ENCODE measurements at regions not wholly inside any gene's neighbourhood (a gene's known extent, or its start where the extent isn't known, plus 50 kb on each side); places are given as distances from the start of the nearest gene placed in this dataset.
"Not testable (repeated sequence)": the region's sequence is repeated elsewhere in the genome, so short reads cannot be mapped to it uniquely, and the experiment has no call there.

GRCh38 chr5:125245216-125245615, 498.8 kb upstream of the ZNF608 start:
- no peak for DNase-seq
- intact Hi-C loops (cut with DNase I) = no loop called here
- H3K27me3 ChIP-seq = no peaks in the 10 kb centered on the region
- no peak overlapping the region for H3K4me3 ChIP-seq (replicated peaks in 1 of 3)
- no peaks in the 10 kb centered on the region for H3K4me1 ChIP-seq
- no peak overlapping the region for H3K27ac ChIP-seq
- WGBS, 2 donors = 91 to 97% methylated on average over 2 to 3 of the region's 4 CpGs
- TF ChIP-seq, protein P1, sequence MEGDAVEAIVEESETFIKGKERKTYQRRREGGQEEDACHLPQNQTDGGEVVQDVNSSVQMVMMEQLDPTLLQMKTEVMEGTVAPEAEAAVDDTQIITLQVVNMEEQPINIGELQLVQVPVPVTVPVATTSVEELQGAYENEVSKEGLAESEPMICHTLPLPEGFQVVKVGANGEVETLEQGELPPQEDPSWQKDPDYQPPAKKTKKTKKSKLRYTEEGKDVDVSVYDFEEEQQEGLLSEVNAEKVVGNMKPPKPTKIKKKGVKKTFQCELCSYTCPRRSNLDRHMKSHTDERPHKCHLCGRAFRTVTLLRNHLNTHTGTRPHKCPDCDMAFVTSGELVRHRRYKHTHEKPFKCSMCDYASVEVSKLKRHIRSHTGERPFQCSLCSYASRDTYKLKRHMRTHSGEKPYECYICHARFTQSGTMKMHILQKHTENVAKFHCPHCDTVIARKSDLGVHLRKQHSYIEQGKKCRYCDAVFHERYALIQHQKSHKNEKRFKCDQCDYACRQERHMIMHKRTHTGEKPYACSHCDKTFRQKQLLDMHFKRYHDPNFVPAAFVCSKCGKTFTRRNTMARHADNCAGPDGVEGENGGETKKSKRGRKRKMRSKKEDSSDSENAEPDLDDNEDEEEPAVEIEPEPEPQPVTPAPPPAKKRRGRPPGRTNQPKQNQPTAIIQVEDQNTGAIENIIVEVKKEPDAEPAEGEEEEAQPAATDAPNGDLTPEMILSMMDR (IDR thresholded peaks at IDR 0.05) = no peak
- no peak for TF ChIP-seq POLR2A (IDR thresholded peaks at IDR 0.05)
- no peaks in the 10 kb centered on the region for H3K9me3 ChIP-seq
- no peaks in the 10 kb centered on the region for H3K36me3 ChIP-seq

- TF ChIP-seq, protein P1 (IDR thresholded peaks at IDR 0.05) = no peak
- no peak for TF ChIP-seq POLR2A (IDR thresholded peaks at IDR 0.05)
- H3K36me3 ChIP-seq = no peaks in the 10 kb centered on the region
- DNase-seq = no peak
- WGBS, 2 donors = 77 to 79% methylated on average over 2 of the region's 2 CpGs
- H3K4me3 ChIP-seq (replicated peaks in 1 of 3) = no peak overlapping the region
- no peak overlapping the region for H3K27ac ChIP-seq
- H3K27me3 ChIP-seq = no peaks in the 10 kb centered on the region
- H3K9me3 ChIP-seq = no peaks in the 10 kb centered on the region
- intact Hi-C loops (cut with DNase I) = no loop called here
- H3K4me1 ChIP-seq = no peaks in the 10 kb centered on the region
Observed at GRCh38 chr5:125249400-125249799, 503.0 kb upstream of the ZNF608 start.

- Histone ChIP-seq H3K27me3 (no peaks in the 10 kb centered on the region), H3K4me3 (replicated peaks in 1 of 3) (no peak overlapping the region), H3K27ac (no peak overlapping the region), H3K9me3 (no peaks in the 10 kb centered on the region), H3K36me3 (no peaks in the 10 kb centered on the region), H3K4me1 (no peaks in the 10 kb centered on the region)
- no peak for DNase-seq
- TF ChIP-seq, protein P1 (IDR thresholded peaks at IDR 0.05) = no peak
- TF ChIP-seq POLR2A (IDR thresholded peaks at IDR 0.05) = no peak
- intact Hi-C loops (cut with DNase I) = no loop called here
Observed at GRCh38 chr5:125251703-125252102, 505.3 kb upstream of the ZNF608 start.

DNA sequence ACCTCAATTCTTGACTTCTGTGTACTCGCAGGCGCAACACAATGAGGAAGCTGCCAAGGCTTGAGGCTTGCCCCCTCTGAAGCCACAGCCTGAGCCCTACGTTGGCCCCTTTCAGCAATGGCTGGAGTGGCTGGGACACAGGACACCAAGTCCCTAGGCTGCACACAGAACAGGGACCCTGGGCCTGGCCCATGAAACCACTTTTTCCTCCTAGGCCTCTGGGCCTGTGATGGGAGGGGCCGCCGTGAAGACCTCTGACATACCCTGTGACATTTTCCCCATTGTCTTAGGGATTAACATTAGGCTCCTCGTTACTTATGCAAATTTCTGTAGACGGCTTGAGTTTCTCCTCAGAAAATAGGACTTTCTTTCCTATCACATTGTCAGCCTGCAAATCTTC, 507.2 kb upstream of the ZNF608 start:
- WGBS, 2 donors = 92% methylated on average over 7 of the region's 7 CpGs
- H3K27me3 ChIP-seq; H3K4me3 ChIP-seq (replicated peaks in 1 of 3); DNase-seq; H3K27ac ChIP-seq; intact Hi-C loops (cut with DNase I); H3K9me3 ChIP-seq; H3K36me3 ChIP-seq; H3K4me1 ChIP-seq: not testable (repeated sequence)

DNA sequence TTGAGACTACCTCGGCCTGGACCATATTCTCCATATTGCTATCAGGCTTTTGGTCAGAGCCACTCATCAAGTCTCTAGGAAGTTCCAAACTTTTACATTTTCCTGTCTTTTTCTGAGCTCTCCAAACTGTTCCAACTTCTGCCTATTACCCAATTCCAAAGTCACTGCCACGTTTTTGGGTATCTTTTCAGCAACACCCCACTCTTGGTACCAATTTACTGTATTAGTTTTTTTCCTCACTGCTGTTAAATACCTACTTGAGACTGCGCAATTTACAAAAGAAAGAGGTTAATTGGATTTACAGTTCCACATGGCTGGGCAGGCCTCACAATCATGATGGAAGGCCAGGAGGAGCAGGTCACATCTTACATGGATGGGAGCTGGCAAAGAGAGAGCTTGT, 507.8 kb upstream of the ZNF608 start:
- Histone ChIP-seq H3K4me1 (no peaks in the 10 kb centered on the region), H3K9me3 (no peaks in the 10 kb centered on the region), H3K27ac (no peak overlapping the region), H3K36me3 (no peaks in the 10 kb centered on the region), H3K4me3 (replicated peaks in 1 of 3) (no peak overlapping the region), H3K27me3 (no peaks in the 10 kb centered on the region)
- TF ChIP-seq POLR2A (IDR thresholded peaks at IDR 0.05) = no peak
- TF ChIP-seq, protein P1 (IDR thresholded peaks at IDR 0.05) = no peak
- intact Hi-C loops (cut with DNase I) = no loop called here
- WGBS, 2 donors = 63 to 80% methylated on average over 3 of the region's 3 CpGs
- no peak for DNase-seq

DNA sequence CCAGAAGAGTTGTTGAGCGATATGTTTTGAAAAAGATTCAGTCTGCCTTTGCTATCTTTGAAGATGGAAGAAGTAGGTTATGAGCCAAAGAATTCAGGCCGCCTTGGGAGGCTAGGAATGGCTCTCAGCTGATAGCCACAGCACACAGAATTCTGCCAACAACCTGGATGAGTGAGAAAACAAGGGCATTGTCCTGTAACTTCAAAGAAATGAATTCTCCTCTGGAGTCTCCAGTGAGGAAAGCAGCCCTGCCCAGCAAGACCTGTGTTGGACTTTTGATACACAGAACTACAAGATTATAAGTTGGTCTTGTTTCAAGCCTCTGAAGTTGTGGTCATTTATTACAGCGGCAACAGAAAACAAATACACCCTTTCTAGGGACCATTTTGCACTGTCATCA, 509.9 kb upstream of the ZNF608 start:
- intact Hi-C loops (cut with DNase I) = no loop called here
- no peak overlapping the region for H3K4me3 ChIP-seq (replicated peaks in 1 of 3)
- H3K36me3 ChIP-seq = no peaks in the 10 kb centered on the region
- 85 to 86% methylated on average over 3 of the region's 3 CpGs for WGBS, 2 donors
- no peaks in the 10 kb centered on the region for H3K27me3 ChIP-seq
- no peak for DNase-seq
- H3K4me1 ChIP-seq = no peaks in the 10 kb centered on the region
- no peak for TF ChIP-seq POLR2A (IDR thresholded peaks at IDR 0.05)
- TF ChIP-seq, protein P1 (IDR thresholded peaks at IDR 0.05) = no peak
- H3K27ac ChIP-seq = no peak overlapping the region
- no peaks in the 10 kb centered on the region for H3K9me3 ChIP-seq
